Right ventricle myocardium superior (tissue), 1 donor: ENCODE measurements at regions not wholly inside any gene's neighbourhood (a gene's known extent, or its start where the extent isn't known, plus 50 kb on each side); places are given as distances from the start of the nearest gene placed in this dataset.

Source experiments
- ATAC-seq: fragments of 200-7000 bp; cut with Tn5 transposase; one replicate; pipeline ENCODE4 v1.9.1; 2020; ENCODE audit warnings: mild to moderate bottlenecking; ENCODE audit not compliant: poor library complexity
- DNase-seq: peaks from one replicate; pipeline ENCODE4 v3.0.0-alpha.2; 2020
- intact Hi-C: fragments of 100-400 bp; cut with DNase I; formaldehyde crosslinking; loops from one replicate; pipeline ENCODE4 v1.11.2; 2022
- donor health status: DM: no; HTN: yes; CAD: no; lungs with severe emphysema.

GRCh38 chr7:155172141-155172540 is 102.0 kb downstream of the HTR5A start:
- no peak for ATAC-seq

GRCh38 chr7:155173905-155174304 is 103.8 kb downstream of the HTR5A start:
- no peak for ATAC-seq
- DNase-seq, result no peak
- intact Hi-C loops, result no loop called here

More at GRCh38 chr7:155172141-155172540, 102.0 kb downstream of the HTR5A start:
- no peak for DNase-seq
- intact Hi-C loops, result no loop called here

DNA sequence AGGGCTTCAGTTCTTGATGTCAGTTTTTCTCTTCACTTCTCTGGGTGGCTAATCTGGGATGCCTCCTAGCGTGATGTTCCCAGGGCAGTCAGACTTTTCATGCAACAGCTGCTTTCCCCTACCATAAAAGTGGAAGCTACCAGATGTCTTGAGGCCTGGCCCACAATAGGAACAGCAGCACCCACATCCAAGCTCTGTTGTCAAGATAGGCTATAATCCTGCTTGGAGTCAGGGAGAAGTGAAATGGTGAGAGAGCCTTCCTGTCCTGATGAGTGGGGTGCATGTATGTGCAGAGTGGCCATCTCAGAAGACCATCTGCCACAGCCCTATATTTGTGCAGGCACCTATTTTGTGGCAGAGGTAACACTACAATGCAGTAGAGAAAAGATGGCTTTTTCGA is 108.0 kb downstream of the HTR5A start:
- intact Hi-C loops, result no loop called here
- ATAC-seq (no peak), DNase-seq (no peak)

- ATAC-seq (no peak), DNase-seq (no peak)
- intact Hi-C loops, result no loop called here
Measured at GRCh38 chr7:155181768-155182167, 111.6 kb downstream of the HTR5A start.

- DNase-seq (no peak), ATAC-seq (no peak)
- intact Hi-C loops, result no loop called here
Measured at GRCh38 chr7:155182406-155182970, 112.4 kb downstream of the HTR5A start.

GRCh38 chr7:155183655-155184054 is 113.5 kb downstream of the HTR5A start:
- DNase-seq, result no peak
- intact Hi-C loops, result no loop called here
- ATAC-seq, result no peak

GRCh38 chr7:155184923-155185322 is 112.8 kb upstream of the INSIG1 start:
- no peak for DNase-seq
- intact Hi-C loops, result no loop called here
- ATAC-seq, result no peak

DNA sequence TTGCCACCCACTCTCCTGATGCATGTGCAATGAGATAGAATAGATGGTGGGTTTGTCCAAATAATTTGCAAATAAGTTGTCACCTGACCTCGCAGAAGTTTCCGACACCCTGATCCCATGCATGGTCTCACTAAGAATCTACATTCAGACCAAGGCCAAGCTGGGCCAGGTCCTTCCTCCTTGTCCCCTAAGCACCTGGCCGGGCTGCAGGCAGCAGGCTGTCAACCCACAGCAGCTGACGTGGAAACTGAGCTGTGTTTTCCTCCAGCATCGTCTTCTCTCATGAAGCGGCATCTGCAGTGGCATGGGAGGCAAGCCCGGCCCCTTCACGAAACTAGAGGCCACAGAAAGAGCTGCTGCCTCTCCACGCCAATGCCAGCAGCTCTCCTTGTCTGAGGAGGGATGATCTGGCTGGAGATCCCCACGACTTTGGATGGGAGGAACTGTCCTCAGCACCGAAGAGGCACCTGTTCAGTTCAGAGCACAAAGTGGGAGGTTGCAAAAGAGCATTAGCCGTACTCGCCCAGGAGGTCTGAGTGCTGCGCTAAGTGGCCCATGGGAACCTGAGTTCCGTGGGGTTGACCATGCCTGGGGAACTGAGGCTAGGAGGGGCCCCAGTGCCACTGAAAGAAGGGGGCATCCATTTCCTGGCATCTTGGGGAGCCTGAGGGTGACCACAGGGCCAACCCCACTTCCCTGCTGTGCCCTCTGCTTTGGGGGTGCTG is 110.5 kb upstream of the INSIG1 start:
- no peak for ATAC-seq
- DNase-seq, result no peak
- intact Hi-C loops, result no loop called here

DNA sequence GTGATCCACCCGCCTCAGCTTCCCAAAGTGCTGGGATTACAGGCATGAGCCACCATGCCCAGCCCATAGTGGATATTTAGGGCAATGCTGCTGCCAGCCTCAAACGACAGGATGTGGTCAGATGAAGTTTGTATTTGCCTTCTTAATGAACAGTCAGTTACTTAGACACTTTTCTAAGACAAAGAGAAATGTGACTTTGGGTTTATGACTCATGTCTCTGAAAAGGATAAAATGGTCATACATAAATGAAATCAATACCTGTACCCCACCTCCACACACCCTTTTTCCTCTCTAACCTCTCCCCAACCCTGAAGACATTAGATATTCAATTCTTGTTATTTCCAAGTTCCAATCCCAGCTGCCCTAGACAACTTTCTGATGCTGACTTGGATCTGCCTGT is 109.3 kb upstream of the INSIG1 start:
- ATAC-seq (no peak), DNase-seq (no peak)
- intact Hi-C loops, result no loop called here

GRCh38 chr7:155188821-155189581 is 108.7 kb upstream of the INSIG1 start:
- DNase-seq (no peak), ATAC-seq (no peak)
- intact Hi-C loops, result no loop called here

DNA sequence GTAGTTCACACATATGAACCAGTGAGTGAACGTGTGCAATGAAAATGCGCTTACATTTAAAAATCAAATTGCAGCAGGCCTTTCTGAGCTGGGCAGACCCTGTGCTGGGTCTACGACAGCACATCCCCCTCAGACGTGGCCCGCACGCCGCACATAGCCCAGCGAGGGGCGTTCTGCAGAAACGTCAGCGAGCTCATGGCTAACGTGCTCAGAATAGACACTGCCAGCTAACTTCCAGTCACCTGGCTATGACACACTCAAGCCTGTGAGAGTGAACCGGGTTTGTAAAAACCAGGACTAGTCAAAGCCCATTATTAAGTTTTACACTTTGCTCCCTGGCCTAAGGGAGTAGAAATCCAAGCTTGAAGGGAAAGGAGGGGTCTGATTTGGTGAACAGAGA is 108.1 kb upstream of the INSIG1 start:
- intact Hi-C loops, result no loop called here
- ATAC-seq, result no peak
- no peak for DNase-seq

DNA sequence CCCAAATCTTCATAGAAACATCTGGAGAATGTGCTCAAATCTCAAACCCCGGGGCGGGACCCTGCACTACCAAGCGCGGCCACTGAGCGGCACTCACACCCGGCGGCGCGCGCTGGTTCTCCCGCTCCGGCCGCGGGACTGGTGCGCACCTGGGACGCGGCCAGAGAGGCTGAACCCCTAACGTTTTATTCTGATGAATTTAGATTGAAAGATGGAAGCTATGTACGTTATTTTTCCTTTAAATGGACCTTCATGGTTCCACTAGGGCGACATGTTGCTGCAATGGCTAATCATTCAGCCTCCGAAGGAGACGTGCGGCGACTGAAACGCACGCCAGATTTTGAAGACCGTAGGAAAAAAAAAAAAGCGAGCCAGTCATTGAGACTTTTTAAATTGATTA is 107.0 kb upstream of the INSIG1 start:
- intact Hi-C loops, result loop anchor here (2.0 to 10.0 kb wide), 2 partner anchors 154 to 266 kb away; no protein-coding TSS in a partner anchor
- DNase-seq (peak; percentile 76), ATAC-seq (peak; percentile 70)

DNA sequence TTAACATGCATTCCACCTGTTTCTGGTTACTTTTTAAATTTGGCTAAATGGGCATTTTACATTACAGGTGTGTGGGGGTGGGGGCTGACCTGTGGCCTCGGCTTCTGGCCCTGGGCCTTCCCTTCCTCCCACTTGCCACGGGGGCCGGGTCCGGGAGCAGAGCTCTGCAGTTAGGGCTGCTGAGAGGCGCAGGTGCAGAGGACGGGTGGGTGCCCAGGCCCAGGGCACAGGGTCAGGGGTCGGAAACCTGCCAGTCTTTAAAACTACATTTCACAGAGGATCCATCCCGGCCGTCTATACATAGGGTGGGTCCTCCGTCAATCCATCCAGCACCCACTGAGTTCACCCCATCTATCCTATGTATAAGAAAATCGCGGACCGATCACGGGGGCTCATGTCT is 106.5 kb upstream of the INSIG1 start:
- intact Hi-C loops, result loop anchor here (2.0 to 10.0 kb wide), 2 partner anchors 154 to 266 kb away; no protein-coding TSS in a partner anchor
- no peak for DNase-seq
- ATAC-seq, result no peak

- intact Hi-C loops, result loop anchor here (2.0 to 10.0 kb wide), 2 partner anchors 153 to 267 kb away; no protein-coding TSS in a partner anchor
- ATAC-seq (no peak), DNase-seq (no peak)
Measured at GRCh38 chr7:155191901-155192478, 105.7 kb upstream of the INSIG1 start.

- no peak for DNase-seq
- intact Hi-C loops, result loop anchor here (10.0 kb wide), 1 partner anchor 268 kb away; no protein-coding TSS in a partner anchor
- ATAC-seq, result no peak
Measured at GRCh38 chr7:155192961-155193640, 104.6 kb upstream of the INSIG1 start.

GRCh38 chr7:155193716-155194115 is 104.0 kb upstream of the INSIG1 start:
- DNase-seq, result no peak
- intact Hi-C loops, result loop anchor here (10.0 kb wide), 1 partner anchor 269 kb away; no protein-coding TSS in a partner anchor
- ATAC-seq, result no peak

- DNase-seq (no peak), ATAC-seq (no peak)
- intact Hi-C loops, result loop anchor here (10.0 kb wide), 1 partner anchor 270 kb away; no protein-coding TSS in a partner anchor
Measured at GRCh38 chr7:155194382-155195140, 103.1 kb upstream of the INSIG1 start.
